Esophagus squamous epithelium (tissue), 4 donors: ENCODE measurements at regions not wholly inside any gene's neighbourhood (a gene's known extent, or its start where the extent isn't known, plus 50 kb on each side); places are given as distances from the start of the nearest gene placed in this dataset.

Experiments
- POLR2A ChIP-seq, 4 donors: fragments of 450-650 bp; IDR thresholded peaks; one replicate each; pipeline ENCODE4 v1.6.1; 2017; ENCODE audit warnings: antibody characterized with exemption in 4 of 4, mild to moderate bottlenecking in 4 of 4, moderate library complexity in 3 of 4
- TF ChIP-seq, protein P1 (sequence below), 6 experiments: fragments of 450-650 bp in 4 of 6; fragments of 200-600 bp in 2 of 6; sonication (generic) in 2 of 6; IDR thresholded peaks; one replicate each; pipeline ENCODE4 v1.5.1; 2016 to 2019; ENCODE audit warnings: antibody characterized with exemption in 6 of 6, mild to moderate bottlenecking in 4 of 6, moderate library complexity in 4 of 6

DNA sequence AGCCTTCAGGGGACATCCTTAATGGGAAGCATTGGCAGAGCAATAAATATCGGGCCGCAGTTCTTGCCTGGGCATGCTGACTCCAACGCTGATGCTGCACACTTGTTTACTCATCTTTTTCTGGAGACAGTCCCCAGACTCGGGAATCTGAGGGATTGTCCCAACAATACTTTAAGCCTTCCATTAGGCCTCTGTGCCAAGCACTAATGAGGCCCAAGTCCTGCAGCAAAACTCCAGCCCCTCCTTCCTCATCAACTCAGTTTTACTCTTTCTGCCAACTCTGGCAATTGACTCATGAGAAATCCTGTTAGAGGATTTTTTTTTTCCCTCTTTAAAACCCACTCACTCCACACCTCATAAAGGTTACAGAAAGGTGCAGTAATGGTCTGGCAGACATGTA, 233.4 kb upstream of the PELI2 start:
- TF ChIP-seq, protein P1, sequence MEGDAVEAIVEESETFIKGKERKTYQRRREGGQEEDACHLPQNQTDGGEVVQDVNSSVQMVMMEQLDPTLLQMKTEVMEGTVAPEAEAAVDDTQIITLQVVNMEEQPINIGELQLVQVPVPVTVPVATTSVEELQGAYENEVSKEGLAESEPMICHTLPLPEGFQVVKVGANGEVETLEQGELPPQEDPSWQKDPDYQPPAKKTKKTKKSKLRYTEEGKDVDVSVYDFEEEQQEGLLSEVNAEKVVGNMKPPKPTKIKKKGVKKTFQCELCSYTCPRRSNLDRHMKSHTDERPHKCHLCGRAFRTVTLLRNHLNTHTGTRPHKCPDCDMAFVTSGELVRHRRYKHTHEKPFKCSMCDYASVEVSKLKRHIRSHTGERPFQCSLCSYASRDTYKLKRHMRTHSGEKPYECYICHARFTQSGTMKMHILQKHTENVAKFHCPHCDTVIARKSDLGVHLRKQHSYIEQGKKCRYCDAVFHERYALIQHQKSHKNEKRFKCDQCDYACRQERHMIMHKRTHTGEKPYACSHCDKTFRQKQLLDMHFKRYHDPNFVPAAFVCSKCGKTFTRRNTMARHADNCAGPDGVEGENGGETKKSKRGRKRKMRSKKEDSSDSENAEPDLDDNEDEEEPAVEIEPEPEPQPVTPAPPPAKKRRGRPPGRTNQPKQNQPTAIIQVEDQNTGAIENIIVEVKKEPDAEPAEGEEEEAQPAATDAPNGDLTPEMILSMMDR (IDR thresholded peaks at IDR 0.05), result no peak
- no peak for TF ChIP-seq POLR2A (IDR thresholded peaks at IDR 0.05)
